ENCODE measurements at regions not wholly inside any gene's neighbourhood (a gene's known extent, or its start where the extent isn't known, plus 50 kb on each side); places are given as distances from the start of the nearest gene placed in this dataset.

DNA sequence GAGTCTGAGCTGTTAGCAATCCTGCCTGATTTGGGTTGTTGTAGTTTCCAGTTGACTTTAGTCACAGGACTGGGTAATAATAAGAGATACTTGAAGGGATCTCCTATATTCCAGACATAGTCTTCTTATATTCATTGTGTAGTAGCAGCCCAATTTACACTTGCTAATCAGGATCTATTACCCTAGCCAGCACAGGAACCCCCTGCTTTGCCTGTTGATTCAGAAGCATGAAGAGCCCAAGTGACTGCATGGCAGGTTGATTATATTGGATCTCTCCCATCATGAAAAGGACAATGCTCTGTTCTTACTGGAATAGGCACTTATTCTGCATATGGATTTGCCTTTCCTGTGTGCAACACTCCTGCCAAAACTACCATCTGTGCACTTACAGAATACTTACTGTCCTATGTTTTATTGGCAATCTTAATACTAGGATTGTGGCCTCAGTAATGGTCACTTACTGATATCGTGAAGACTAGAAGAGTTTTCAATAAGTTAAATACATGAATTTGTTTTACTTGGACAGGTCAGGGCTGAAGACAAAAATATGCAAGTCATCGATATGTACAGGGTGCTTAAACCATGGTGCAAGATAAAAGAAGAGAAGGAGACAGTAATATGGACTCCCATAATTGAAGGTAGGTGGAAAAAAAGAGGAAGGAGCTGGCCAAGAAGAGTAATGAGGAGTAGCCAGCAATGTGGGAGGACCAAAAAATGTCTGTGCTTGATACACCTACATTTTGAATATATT, 304.1 kb downstream of the MCTP2 start:
- no peak overlapping the region for H3K27ac ChIP-seq (ENCODE audit: low read depth, low read length, severe bottlenecking)
- no peak overlapping the region for H3K4me3 ChIP-seq (ENCODE audit: extremely low read depth, insufficient read depth, low read length, poor library complexity, severe bottlenecking)
- WGBS, 2 experiments (ENCODE audit: insufficient coverage in 2 of 2): 80 to 100% methylated on average over 1 of the region's 2 CpGs
- H3K9me3 ChIP-seq (ENCODE audit: control insufficient read depth, low read length): no peaks in the 10 kb centered on the region
- no peaks in the 10 kb centered on the region for H3K4me1 ChIP-seq (ENCODE audit: control insufficient read depth, insufficient read depth, low read length, poor library complexity, severe bottlenecking)
- H3K36me3 ChIP-seq (ENCODE audit: control insufficient read depth, insufficient read depth, low read length): no peaks in the 10 kb centered on the region

DNA sequence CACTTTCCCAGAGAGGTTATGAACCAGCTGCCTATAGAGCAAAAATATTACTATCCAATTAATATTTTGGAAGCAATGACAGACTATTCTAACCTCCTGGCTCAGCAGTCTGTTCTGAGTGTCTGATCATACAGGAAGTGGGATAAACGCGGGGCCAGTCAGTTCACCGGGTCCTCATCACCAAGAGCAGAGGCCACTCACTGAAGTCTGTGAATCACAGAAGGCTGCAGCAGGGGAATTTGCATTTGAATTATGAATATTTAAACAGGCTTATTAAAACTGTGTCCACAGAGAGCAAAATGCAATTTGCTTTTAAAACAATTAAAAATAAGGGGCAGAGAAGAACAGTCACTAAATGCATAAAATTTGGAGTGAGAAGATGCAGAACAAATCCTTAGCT, 305.2 kb downstream of the MCTP2 start:
- H3K4me1 ChIP-seq (ENCODE audit: control insufficient read depth, insufficient read depth, low read length, poor library complexity, severe bottlenecking): no peaks in the 10 kb centered on the region
- H3K9me3 ChIP-seq (ENCODE audit: control insufficient read depth, low read length): no peaks in the 10 kb centered on the region
- WGBS, 2 experiments (ENCODE audit: insufficient coverage in 2 of 2): 72% methylated on average over 3 of the region's 3 CpGs; no CpG with 5 or more reads in 1 of the 2 experiments
- H3K27ac ChIP-seq (ENCODE audit: low read depth, low read length, severe bottlenecking): no peak overlapping the region
- H3K4me3 ChIP-seq (ENCODE audit: extremely low read depth, insufficient read depth, low read length, poor library complexity, severe bottlenecking): no peak overlapping the region
- H3K36me3 ChIP-seq (ENCODE audit: control insufficient read depth, insufficient read depth, low read length): no peaks in the 10 kb centered on the region

DNA sequence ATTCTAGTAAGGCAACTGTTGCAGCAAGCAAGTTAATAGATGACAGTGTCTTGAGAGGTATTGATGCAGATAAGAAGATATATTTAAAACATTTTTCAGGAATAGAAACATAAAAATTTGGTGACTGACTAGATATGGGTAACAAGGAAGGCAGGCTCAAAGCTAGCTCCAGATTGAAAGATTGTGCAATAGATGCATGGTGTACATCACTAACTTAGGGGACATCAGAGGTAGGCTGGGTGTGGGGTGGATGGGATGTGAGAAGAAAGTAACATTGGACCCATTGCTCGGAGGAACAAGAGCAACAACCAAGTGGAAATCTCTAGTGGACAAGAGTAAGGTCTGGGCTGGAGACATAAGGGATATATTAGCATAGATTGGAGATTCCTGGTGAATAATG, 306.9 kb downstream of the MCTP2 start:
- H3K36me3 ChIP-seq (ENCODE audit: control insufficient read depth, insufficient read depth, low read length): no peaks in the 10 kb centered on the region
- WGBS, 2 experiments (ENCODE audit: insufficient coverage in 2 of 2): 0% methylated on average over 1 of the region's 1 CpG; no CpG with 5 or more reads in 1 of the 2 experiments
- no peaks in the 10 kb centered on the region for H3K4me1 ChIP-seq (ENCODE audit: control insufficient read depth, insufficient read depth, low read length, poor library complexity, severe bottlenecking)
- H3K4me3 ChIP-seq (ENCODE audit: extremely low read depth, insufficient read depth, low read length, poor library complexity, severe bottlenecking): no peak overlapping the region
- H3K27ac ChIP-seq (ENCODE audit: low read depth, low read length, severe bottlenecking): no peak overlapping the region
- H3K9me3 ChIP-seq (ENCODE audit: control insufficient read depth, low read length): no peaks in the 10 kb centered on the region

DNA sequence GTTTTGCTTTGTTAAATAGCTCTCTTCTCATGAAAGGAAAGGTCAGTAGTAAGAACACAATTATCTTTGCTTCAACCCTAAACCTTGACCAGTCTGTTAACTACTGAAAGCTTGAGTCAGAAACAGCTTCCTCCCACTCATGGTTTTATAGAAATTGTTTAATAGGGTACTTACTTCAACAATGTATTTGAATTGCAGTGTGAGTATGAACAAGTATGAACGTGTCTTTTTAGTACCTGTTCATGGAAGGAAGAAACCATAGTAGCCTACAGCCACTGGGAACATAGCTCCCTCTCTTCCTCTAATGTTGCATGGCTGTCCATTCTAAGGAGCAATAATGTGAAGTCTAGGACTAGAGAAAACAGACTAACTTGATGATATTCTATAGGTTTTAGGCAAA, 311.0 kb downstream of the MCTP2 start:
- H3K4me1 ChIP-seq (ENCODE audit: control insufficient read depth, insufficient read depth, low read length, poor library complexity, severe bottlenecking): no peaks in the 10 kb centered on the region
- no peaks in the 10 kb centered on the region for H3K9me3 ChIP-seq (ENCODE audit: control insufficient read depth, low read length)
- 100% methylated on average over 1 of the region's 1 CpG for WGBS, 2 experiments (ENCODE audit: insufficient coverage in 2 of 2)
- H3K36me3 ChIP-seq (ENCODE audit: control insufficient read depth, insufficient read depth, low read length): no peaks in the 10 kb centered on the region
- no peak overlapping the region for H3K4me3 ChIP-seq (ENCODE audit: extremely low read depth, insufficient read depth, low read length, poor library complexity, severe bottlenecking)
- H3K27ac ChIP-seq (ENCODE audit: low read depth, low read length, severe bottlenecking): no peak overlapping the region

DNA sequence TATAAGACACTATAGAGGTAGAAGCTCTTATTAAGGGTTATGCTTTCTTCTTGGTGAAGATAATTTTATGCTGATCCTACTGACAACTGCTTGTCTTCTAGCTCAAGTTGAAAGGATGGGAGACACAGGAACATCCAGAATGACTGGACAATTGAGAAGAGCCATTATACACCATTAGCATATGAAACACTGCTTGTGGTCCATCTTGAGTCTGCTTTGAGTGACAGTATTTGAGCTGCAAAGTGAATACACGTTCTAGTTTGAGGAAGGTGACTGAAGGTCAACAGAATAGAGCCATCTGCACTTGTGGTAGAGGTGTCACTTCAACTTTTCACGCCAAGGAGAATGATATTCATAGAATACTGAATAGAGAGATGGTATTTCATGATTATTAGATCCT, 315.4 kb downstream of the MCTP2 start:
- H3K27ac ChIP-seq (ENCODE audit: low read depth, low read length, severe bottlenecking): no peak overlapping the region
- H3K4me3 ChIP-seq (ENCODE audit: extremely low read depth, insufficient read depth, low read length, poor library complexity, severe bottlenecking): no peak overlapping the region
- no peaks in the 10 kb centered on the region for H3K4me1 ChIP-seq (ENCODE audit: control insufficient read depth, insufficient read depth, low read length, poor library complexity, severe bottlenecking)
- H3K9me3 ChIP-seq (ENCODE audit: control insufficient read depth, low read length): no peaks in the 10 kb centered on the region
- H3K36me3 ChIP-seq (ENCODE audit: control insufficient read depth, insufficient read depth, low read length): no peaks in the 10 kb centered on the region
- 33% methylated on average over 1 of the region's 2 CpGs; no CpG with 5 or more reads in 1 of the 2 experiments for WGBS, 2 experiments (ENCODE audit: insufficient coverage in 2 of 2)

DNA sequence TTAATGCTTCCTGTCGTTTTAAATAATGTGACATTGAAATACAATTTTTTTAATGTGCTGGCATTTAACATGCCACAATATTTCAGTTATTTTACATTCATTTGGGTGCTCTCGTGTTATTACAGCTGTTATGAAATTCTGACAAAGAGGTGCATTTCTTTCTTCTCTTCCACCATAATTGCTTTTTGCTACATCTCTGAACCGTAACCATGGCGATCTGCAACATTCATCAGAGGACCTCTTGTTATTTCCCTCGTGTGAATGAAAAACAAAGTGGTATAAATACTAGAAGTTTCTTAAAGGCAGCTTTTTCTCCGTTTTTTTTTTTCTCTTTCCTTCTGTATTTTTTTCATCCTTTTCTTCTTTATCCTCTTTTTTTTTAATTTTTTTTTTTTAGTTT, 316.4 kb downstream of the MCTP2 start:
- Histone ChIP-seq H3K27ac (ENCODE audit: low read depth, low read length, severe bottlenecking) (no peak overlapping the region), H3K36me3 (ENCODE audit: control insufficient read depth, insufficient read depth, low read length) (no peaks in the 10 kb centered on the region), H3K4me1 (ENCODE audit: control insufficient read depth, insufficient read depth, low read length, poor library complexity, severe bottlenecking) (no peaks in the 10 kb centered on the region), H3K9me3 (ENCODE audit: control insufficient read depth, low read length) (no peaks in the 10 kb centered on the region), H3K4me3 (ENCODE audit: extremely low read depth, insufficient read depth, low read length, poor library complexity, severe bottlenecking) (no peak overlapping the region)
- WGBS, 2 experiments (ENCODE audit: insufficient coverage in 2 of 2): 100% methylated on average over 1 of the region's 6 CpGs

DNA sequence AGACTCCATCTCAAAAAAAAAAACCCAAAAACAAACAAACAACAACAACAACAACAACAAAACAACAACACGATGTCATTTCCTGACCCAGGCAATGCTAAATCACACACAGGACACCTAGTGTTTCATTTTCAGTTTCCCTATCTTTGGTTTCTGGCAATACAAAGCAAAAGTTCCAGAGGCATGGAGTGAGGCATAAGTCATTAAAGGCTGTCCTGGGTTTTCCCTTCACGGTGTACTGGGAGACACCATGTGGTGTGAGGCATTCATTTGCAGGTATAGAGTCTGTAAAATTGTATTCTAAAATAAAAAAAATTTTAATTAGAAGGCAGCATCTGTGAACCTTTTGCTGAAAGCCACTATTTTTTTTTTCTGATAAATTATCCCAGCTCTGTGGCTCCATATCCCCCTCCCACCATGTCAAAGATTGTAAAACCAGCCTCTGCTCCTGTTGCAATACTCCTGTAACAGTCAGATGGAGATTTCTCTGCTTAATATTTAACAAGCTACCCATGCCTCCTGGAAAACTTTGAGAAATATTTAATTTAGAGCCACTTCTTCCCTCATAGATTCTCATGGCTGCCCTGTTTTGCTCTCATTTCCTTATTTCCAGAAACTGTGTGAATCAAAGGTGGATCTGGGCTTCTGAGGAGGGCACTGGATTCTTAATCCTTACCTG, 324.6 kb downstream of the MCTP2 start:
- H3K27ac ChIP-seq (ENCODE audit: low read depth, low read length, severe bottlenecking): no peak overlapping the region
- no peak overlapping the region for H3K4me3 ChIP-seq (ENCODE audit: extremely low read depth, insufficient read depth, low read length, poor library complexity, severe bottlenecking)
- H3K36me3 ChIP-seq (ENCODE audit: control insufficient read depth, insufficient read depth, low read length): no peaks in the 10 kb centered on the region
- WGBS, 2 experiments (ENCODE audit: insufficient coverage in 2 of 2): 83 to 100% methylated on average over 1 of the region's 2 CpGs
- H3K4me1 ChIP-seq (ENCODE audit: control insufficient read depth, insufficient read depth, low read length, poor library complexity, severe bottlenecking): no peaks in the 10 kb centered on the region
- no peaks in the 10 kb centered on the region for H3K9me3 ChIP-seq (ENCODE audit: control insufficient read depth, low read length)

DNA sequence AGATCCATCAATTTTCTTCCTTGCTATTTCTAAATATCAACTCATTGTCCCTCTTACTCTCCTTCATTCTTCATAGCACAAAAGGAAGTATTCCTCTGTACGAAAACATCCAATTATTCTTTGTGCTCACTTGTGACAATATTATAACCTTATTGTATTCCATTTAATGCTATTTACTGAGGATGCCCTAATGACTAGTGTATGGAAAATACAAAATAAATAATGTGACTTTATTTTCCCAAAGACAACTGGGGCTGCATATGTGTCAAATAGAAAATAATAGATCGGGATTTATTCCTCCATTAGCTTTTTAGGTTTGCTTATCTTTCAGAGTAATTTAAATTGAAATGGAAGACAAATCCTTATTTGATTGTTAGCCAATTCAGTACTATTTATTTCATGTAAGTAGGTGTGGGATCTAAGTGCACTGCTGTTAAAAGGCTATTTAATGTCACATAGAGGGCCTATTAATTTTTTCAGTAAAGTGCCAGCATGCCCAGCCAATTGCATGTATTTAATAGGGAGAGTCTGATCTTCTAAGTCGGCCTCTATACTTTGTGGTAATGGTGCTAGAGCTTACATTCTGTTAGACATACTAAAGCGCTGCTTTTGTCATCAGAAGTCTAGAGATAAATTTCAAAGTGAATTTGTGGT, 329.8 kb downstream of the MCTP2 start:
- H3K36me3 ChIP-seq (ENCODE audit: control insufficient read depth, insufficient read depth, low read length): no peaks in the 10 kb centered on the region
- no peak overlapping the region for H3K4me3 ChIP-seq (ENCODE audit: extremely low read depth, insufficient read depth, low read length, poor library complexity, severe bottlenecking)
- WGBS, 2 experiments (ENCODE audit: insufficient coverage in 2 of 2): 85 to 92% methylated on average over 2 to 3 of the region's 4 CpGs
- H3K27ac ChIP-seq (ENCODE audit: low read depth, low read length, severe bottlenecking): no peak overlapping the region
- no peaks in the 10 kb centered on the region for H3K4me1 ChIP-seq (ENCODE audit: control insufficient read depth, insufficient read depth, low read length, poor library complexity, severe bottlenecking)
- H3K9me3 ChIP-seq (ENCODE audit: control insufficient read depth, low read length): no peaks in the 10 kb centered on the region

DNA sequence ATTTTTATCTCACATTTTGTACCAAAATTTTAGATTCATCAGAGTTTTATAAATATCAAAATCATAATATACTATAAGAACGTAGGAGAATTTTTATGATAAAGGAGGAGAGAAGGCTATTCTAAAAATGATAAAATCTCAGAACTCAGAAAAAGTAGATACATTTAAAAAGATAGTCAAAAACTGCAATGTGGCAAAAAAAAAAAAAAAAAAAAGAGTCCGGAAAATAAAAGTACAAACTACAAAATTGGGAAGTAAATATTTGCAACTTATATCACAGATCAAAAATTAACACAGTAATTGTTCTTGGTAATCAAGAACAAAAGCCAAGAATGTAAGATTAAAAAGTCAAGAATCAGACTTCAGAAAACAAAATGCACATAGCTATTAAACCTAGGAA, 332.1 kb downstream of the MCTP2 start:
- Histone ChIP-seq H3K9me3 (ENCODE audit: control insufficient read depth, low read length) (no peaks in the 10 kb centered on the region), H3K4me1 (ENCODE audit: control insufficient read depth, insufficient read depth, low read length, poor library complexity, severe bottlenecking) (no peaks in the 10 kb centered on the region), H3K27ac (ENCODE audit: low read depth, low read length, severe bottlenecking) (no peak overlapping the region), H3K4me3 (ENCODE audit: extremely low read depth, insufficient read depth, low read length, poor library complexity, severe bottlenecking) (no peak overlapping the region), H3K36me3 (ENCODE audit: control insufficient read depth, insufficient read depth, low read length) (no peaks in the 10 kb centered on the region)
- no CpG with 5 or more reads among the region's 2 CpGs for WGBS, 2 experiments (ENCODE audit: insufficient coverage in 2 of 2)

DNA sequence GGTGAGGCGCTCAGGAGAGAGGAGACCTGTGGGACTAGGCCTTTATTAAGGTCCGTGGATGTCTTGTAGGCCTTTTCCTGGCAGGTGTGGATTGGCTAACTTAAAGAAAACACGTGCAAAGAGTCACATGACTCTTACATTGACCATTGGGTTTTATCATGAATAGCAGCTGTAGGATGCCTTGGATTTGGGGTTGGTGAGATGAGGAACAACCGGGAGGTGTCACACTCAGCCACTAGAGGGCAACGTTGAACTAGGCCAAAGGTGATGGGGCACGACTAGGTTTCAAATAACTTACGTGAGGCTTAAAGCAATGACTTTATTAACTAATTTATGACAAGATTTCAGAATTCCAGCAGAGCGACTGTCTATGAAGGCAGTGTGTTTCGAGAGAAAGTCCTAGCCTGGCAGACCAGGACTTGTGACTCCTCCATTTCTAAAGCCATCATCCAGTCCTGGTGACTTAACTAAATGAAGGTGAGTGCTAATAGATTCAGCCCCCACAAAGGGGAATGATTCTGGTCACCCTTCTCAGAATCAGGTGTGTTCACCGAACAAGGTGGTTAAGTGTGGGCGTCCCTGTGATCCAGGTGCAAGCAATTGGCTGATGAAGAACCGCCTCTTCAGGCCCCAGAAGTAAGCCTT, 345.6 kb downstream of the MCTP2 start:
- Histone ChIP-seq H3K4me1 (ENCODE audit: control insufficient read depth, insufficient read depth, low read length, poor library complexity, severe bottlenecking) (no peaks in the 10 kb centered on the region), H3K36me3 (ENCODE audit: control insufficient read depth, insufficient read depth, low read length) (no peaks in the 10 kb centered on the region), H3K27ac (ENCODE audit: low read depth, low read length, severe bottlenecking) (no peak overlapping the region), H3K4me3 (ENCODE audit: extremely low read depth, insufficient read depth, low read length, poor library complexity, severe bottlenecking) (no peak overlapping the region), H3K9me3 (ENCODE audit: control insufficient read depth, low read length) (no peaks in the 10 kb centered on the region)
- 59 to 70% methylated on average over 9 to 10 of the region's 12 CpGs for WGBS, 2 experiments (ENCODE audit: insufficient coverage in 2 of 2)
